GM12892 (cell line): ENCODE measurements at regions not wholly inside any gene's neighbourhood (a gene's known extent, or its start where the extent isn't known, plus 50 kb on each side); places are given as distances from the start of the nearest gene placed in this dataset.

Experiments
- POLR2A ChIP-seq: IDR thresholded peaks from 2 replicates; pipeline ENCODE4 v1.6.1; 2011; ENCODE audit warnings: low read depth, low read length, control low read depth
- POLR2AphosphoS5 ChIP-seq: IDR thresholded peaks from 2 replicates; pipeline ENCODE4 v1.6.1; 2011; ENCODE audit warnings: low read depth, low read length, control low read depth

DNA sequence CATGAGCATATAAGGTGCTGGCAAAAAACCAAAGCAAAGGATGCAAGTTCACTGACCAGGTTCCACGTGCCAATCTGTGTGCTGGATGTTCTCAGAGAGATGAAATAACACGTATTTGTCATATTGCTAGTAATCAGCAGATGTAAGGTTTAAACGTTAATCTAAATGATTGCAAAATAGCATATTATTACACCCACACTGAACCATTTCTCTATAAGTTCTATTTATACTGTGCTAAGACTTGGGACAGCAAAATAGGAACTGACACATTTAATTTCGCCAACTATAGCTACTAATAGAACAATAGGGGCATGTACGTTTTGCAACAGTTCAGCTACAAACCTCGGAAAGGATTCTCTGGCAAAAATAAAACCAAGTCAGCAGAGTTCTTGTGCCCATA is 350.3 kb upstream of the ZNF385D start:
- TF ChIP-seq POLR2A (no peak), POLR2AphosphoS5 (no peak)
